Breast epithelium (tissue), 3 donors: ENCODE measurements at regions not wholly inside any gene's neighbourhood (a gene's known extent, or its start where the extent isn't known, plus 50 kb on each side); places are given as distances from the start of the nearest gene placed in this dataset.

Experiments
- CTCF ChIP-seq, 3 donors: fragments of 450-650 bp; IDR thresholded peaks; one replicate each; pipeline ENCODE4 v1.5.1; 2016 to 2017; ENCODE audit warnings: antibody characterized with exemption in 3 of 3, mild to moderate bottlenecking in 3 of 3, moderate library complexity in 3 of 3
- POLR2A ChIP-seq: fragments of 450-650 bp; IDR thresholded peaks from one replicate; pipeline ENCODE4 v1.6.1; 2016; ENCODE audit warnings: antibody characterized with exemption, mild to moderate bottlenecking, moderate library complexity

- no peak for TF ChIP-seq CTCF (IDR thresholded peaks at IDR 0.05)
- TF ChIP-seq POLR2A: no peak
Measured at GRCh38 chr13:29683041-29683440, 87.6 kb upstream of the SLC7A1 start.
